AG04450 (cell line): ENCODE measurements at regions not wholly inside any gene's neighbourhood (a gene's known extent, or its start where the extent isn't known, plus 50 kb on each side); places are given as distances from the start of the nearest gene placed in this dataset.

Experiments
- CTCF ChIA-PET: fragments of 300-600, 350-600 bp; formaldehyde crosslinking; extraction: SDS; loops from one replicate; lab custom pipeline; 2022; ENCODE audit warnings: antibody characterized with exemption, inconsistent platforms; lab: Charles Lee
- POLR2A ChIA-PET: fragments of 350-600 bp; formaldehyde crosslinking; extraction: SDS; loops from one replicate; lab custom pipeline; 2021; ENCODE audit warnings: antibody characterized with exemption, inconsistent platforms; lab: Yijun Ruan, JAX
- DNase-seq: peaks from one replicate; pipeline ENCODE4 v3.0.0-alpha.2; 2011; ENCODE audit warnings: low read depth, low spot score
- H3K27ac ChIP-seq: one replicate; pipeline ENCODE4 v1.5.1; 2012; ENCODE audit warnings: low read depth, low read length, control low read depth
- H3K27me3 ChIP-seq: one replicate; pipeline ENCODE4 v1.6.0; 2012; ENCODE audit warnings: low read length; ENCODE audit not compliant: control insufficient read depth, insufficient read depth
- H3K4me3 ChIP-seq: 2 replicates; pipeline ENCODE4 v1.5.1; 2011; ENCODE audit warnings: mild to moderate bottlenecking, low read depth, low read length, control low read depth
- H3K9me3 ChIP-seq: 2 replicates; pipeline ENCODE4 v1.5.1; 2012; ENCODE audit warnings: low read length; ENCODE audit not compliant: control insufficient read depth, insufficient read depth
- TF ChIP-seq, protein P1 (sequence below): IDR thresholded peaks from 2 replicates; pipeline ENCODE4 v1.5.1; 2011; ENCODE audit warnings: low read depth, low read length, control low read depth, inconsistent platforms

DNA sequence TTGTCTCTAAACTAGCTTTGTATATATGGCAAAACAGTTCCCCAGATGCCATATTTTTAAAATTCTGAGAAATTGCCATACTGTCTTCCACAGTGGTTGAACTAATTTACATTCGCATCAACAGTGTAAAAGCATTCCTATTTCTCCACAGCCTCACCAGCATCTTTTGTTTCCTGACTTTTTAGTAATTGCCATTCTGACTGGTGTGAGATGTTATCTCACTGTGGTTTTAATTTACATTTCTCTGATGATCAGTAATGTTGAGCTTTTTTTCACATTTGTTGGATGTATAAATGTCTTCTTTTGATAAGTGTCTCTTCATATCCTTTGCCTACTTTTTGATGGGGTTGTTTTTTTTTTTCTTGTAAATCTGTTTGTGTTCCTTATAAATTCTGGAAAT lies 1222.7 kb upstream of the CITED2 start:
- no peaks in the 10 kb centered on the region for H3K27me3 ChIP-seq
- no peak overlapping the region for H3K27ac ChIP-seq
- CTCF ChIA-PET: no interaction called here
- POLR2A ChIA-PET: no interaction called here
- H3K9me3 ChIP-seq: no peaks in the 10 kb centered on the region
- TF ChIP-seq, protein P1, sequence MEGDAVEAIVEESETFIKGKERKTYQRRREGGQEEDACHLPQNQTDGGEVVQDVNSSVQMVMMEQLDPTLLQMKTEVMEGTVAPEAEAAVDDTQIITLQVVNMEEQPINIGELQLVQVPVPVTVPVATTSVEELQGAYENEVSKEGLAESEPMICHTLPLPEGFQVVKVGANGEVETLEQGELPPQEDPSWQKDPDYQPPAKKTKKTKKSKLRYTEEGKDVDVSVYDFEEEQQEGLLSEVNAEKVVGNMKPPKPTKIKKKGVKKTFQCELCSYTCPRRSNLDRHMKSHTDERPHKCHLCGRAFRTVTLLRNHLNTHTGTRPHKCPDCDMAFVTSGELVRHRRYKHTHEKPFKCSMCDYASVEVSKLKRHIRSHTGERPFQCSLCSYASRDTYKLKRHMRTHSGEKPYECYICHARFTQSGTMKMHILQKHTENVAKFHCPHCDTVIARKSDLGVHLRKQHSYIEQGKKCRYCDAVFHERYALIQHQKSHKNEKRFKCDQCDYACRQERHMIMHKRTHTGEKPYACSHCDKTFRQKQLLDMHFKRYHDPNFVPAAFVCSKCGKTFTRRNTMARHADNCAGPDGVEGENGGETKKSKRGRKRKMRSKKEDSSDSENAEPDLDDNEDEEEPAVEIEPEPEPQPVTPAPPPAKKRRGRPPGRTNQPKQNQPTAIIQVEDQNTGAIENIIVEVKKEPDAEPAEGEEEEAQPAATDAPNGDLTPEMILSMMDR: no peak
- H3K4me3 ChIP-seq: no peak overlapping the region
- no peak for DNase-seq

- TF ChIP-seq, protein P1: no peak
- H3K4me3 ChIP-seq: no peak overlapping the region
- H3K9me3 ChIP-seq: no peaks in the 10 kb centered on the region
- H3K27ac ChIP-seq: no peak overlapping the region
- ChIA-PET POLR2A (no interaction called here), CTCF (no interaction called here)
- no peaks in the 10 kb centered on the region for H3K27me3 ChIP-seq
- no peak for DNase-seq
Measured at GRCh38 chr6:140594806-140595128, 1220.3 kb upstream of the CITED2 start.

DNA sequence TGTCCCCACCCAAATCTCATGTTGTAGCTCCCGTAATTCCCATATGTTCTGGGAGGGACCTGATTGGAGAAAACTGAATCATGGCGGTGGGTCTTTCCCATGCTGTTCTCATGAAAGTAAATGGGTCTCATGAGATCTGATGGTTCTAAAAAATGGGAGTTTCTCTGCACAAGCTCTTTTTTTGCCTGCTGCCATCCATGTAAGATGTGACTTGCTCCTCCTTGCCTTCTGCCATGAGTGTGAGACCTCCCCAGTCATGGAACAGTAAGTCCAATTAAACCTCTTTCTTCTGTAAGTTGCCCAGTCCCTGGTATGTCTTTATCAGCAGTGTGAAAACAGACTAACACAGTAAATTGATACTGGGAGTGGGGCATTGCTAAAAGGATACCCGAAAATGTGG lies 1218.4 kb upstream of the CITED2 start:
- ChIA-PET CTCF (no interaction called here), POLR2A (no interaction called here)
- Histone ChIP-seq H3K27ac (no peak overlapping the region), H3K27me3 (no peaks in the 10 kb centered on the region), H3K9me3 (no peaks in the 10 kb centered on the region), H3K4me3 (no peak overlapping the region)
- TF ChIP-seq, protein P1: no peak
- DNase-seq: no peak

DNA sequence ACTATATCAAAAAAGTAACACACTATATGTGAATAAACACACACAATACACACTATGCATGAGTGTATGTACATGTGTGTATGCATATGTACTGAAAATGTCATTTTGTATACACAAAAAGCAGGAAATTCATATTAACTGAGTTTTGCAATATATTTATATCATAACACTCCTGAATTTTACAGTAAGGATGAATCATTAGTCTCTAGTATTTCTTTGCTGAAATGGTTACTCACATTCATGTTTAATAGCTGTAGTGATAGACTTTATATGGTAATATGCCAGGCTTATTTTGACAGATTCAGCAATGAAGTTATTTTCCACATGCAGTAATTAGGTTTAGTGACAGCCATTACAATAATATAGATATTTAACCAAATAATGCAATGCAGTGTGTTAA lies 1216.2 kb upstream of the CITED2 start:
- POLR2A ChIA-PET: no interaction called here

GRCh38 chr6:140586426-140587061 lies 1212.1 kb upstream of the CITED2 start:
- H3K9me3 ChIP-seq: no peaks in the 10 kb centered on the region

More for the DNA sequence above, 1216.2 kb upstream of the CITED2 start:
- no peak for DNase-seq
- H3K4me3 ChIP-seq: no peak overlapping the region
- H3K27me3 ChIP-seq: no peaks in the 10 kb centered on the region
- no peak overlapping the region for H3K27ac ChIP-seq
- CTCF ChIA-PET: no interaction called here
- TF ChIP-seq, protein P1: no peak
- no peaks in the 10 kb centered on the region for H3K9me3 ChIP-seq

More at GRCh38 chr6:140586426-140587061, 1212.1 kb upstream of the CITED2 start:
- TF ChIP-seq, protein P1: no peak
- DNase-seq: no peak
- H3K4me3 ChIP-seq: no peak overlapping the region
- no peak overlapping the region for H3K27ac ChIP-seq
- ChIA-PET CTCF (no interaction called here), POLR2A (no interaction called here)
- no peaks in the 10 kb centered on the region for H3K27me3 ChIP-seq
